ENCODE measurements at regions not wholly inside any gene's neighbourhood (a gene's known extent, or its start where the extent isn't known, plus 50 kb on each side); places are given as distances from the start of the nearest gene placed in this dataset.

GRCh38 chr1:59101518-59101917 is 195.4 kb upstream of the FGGY start (continued):
- TF ChIP-seq, protein P1, sequence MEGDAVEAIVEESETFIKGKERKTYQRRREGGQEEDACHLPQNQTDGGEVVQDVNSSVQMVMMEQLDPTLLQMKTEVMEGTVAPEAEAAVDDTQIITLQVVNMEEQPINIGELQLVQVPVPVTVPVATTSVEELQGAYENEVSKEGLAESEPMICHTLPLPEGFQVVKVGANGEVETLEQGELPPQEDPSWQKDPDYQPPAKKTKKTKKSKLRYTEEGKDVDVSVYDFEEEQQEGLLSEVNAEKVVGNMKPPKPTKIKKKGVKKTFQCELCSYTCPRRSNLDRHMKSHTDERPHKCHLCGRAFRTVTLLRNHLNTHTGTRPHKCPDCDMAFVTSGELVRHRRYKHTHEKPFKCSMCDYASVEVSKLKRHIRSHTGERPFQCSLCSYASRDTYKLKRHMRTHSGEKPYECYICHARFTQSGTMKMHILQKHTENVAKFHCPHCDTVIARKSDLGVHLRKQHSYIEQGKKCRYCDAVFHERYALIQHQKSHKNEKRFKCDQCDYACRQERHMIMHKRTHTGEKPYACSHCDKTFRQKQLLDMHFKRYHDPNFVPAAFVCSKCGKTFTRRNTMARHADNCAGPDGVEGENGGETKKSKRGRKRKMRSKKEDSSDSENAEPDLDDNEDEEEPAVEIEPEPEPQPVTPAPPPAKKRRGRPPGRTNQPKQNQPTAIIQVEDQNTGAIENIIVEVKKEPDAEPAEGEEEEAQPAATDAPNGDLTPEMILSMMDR (IDR thresholded peaks at IDR 0.05; ENCODE audit: control extremely low read depth in 1 of 3, insufficient read depth in 1 of 3, low read depth in 1 of 3, low read length in 3 of 3) = no peak
- no peak for TF ChIP-seq RNF2 (IDR thresholded peaks at IDR 0.05; ENCODE audit: borderline replicate concordance, low read depth, low read length, missing control alignments, poor library complexity, severe bottlenecking)
- no peak for TF ChIP-seq FOSL1 (IDR thresholded peaks at IDR 0.05; ENCODE audit: insufficient read depth, low read depth, low read length)
- TF ChIP-seq CEBPB (IDR thresholded peaks at IDR 0.05; ENCODE audit: low read depth, low read length) = no peak
- TF ChIP-seq SAP30 (IDR thresholded peaks at IDR 0.05; ENCODE audit: insufficient read depth, insufficient replicate concordance, low read length) = no peak
- TF ChIP-seq POLR2AphosphoS5 (IDR thresholded peaks at IDR 0.05; ENCODE audit: low read depth, low read length) = no peak
- TF ChIP-seq SIX5 (IDR thresholded peaks at IDR 0.05; ENCODE audit: low read depth, low read length) = no peak

Data from H1 (cell line).